NOMO-1 treated with DMSO at 0.1 percent for 48 hours (cell line): ENCODE measurements at regions not wholly inside any gene's neighbourhood (a gene's known extent, or its start where the extent isn't known, plus 50 kb on each side); places are given as distances from the start of the nearest gene placed in this dataset.

Source experiments
- DNase-seq: peaks from one replicate; lab custom pipeline; 2025; ENCODE audit not compliant: unreplicated experiment; lab: John Stamatoyannopoulos, UW

DNA sequence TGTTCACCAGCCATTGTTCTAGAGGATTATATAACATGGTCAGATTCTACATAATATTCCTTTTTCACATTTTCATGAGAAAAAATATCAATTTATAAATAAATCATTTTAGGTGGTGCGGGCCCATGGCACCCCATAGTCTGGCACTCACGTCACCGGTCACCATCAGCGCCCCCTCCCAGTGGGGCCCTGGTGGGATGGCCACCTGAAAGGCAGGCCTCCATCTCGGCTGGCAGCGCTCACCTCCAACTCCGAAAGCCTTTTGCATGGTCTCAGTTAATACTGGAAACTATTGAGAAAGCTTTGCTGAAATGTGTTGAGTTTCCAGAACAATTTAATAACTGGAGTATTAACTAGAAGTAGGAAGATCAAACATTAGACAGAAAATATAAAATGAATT is 141.4 kb upstream of the SALL3 start:
- DNase-seq, result no peak

DNA sequence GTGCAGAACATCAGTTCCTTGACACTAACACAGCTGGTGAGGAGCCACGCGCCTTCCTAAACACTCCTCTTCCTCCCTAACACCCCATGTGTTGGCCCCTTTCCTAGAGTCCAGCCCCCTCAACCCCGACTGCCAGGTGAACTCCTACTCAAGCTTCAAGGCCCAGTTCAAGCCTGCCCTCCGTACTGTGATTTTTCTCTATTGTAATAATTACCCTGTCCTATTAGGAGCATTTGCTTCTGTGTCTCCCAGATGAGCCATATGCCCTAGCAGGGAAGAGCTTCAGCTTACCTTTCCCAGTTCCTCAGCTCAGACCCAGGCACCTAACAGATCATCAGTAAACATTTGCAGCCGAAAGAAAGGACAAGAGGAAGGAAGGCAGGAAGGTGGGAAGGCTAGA is 130.6 kb upstream of the SALL3 start:
- DNase-seq, result no peak

- DNase-seq, result no peak
Measured at GRCh38 chr18:78849458-78849857, 130.2 kb upstream of the SALL3 start.

- DNase-seq, result no peak
Measured at GRCh38 chr18:78853341-78853740, 126.3 kb upstream of the SALL3 start.

- no peak for DNase-seq
Measured at GRCh38 chr18:78855188-78855587, 124.4 kb upstream of the SALL3 start.

- DNase-seq, result no peak
Measured at GRCh38 chr18:78856569-78857313, 122.9 kb upstream of the SALL3 start.

- no peak for DNase-seq
Measured at GRCh38 chr18:78857314-78858150, 122.1 kb upstream of the SALL3 start.

DNA sequence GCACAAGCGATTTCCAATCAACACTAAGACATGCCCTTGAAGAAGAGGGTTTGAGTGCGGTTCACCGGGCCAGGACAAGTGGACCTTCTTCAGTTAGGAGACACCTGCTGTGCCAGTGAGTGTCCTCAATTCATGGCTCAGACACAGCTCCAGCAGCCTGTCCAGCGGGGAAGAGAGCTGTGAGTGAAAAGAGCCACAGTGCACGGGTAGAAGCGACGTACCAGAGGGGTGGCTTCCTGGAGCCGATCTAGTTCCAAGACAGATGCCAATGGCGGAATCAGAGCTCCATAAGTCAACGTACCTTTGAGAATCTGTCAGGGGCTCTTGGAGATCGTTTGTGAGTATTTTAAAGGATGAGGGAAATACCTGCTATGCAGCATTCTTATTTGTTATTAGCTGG is 119.9 kb upstream of the SALL3 start:
- no peak for DNase-seq

DNA sequence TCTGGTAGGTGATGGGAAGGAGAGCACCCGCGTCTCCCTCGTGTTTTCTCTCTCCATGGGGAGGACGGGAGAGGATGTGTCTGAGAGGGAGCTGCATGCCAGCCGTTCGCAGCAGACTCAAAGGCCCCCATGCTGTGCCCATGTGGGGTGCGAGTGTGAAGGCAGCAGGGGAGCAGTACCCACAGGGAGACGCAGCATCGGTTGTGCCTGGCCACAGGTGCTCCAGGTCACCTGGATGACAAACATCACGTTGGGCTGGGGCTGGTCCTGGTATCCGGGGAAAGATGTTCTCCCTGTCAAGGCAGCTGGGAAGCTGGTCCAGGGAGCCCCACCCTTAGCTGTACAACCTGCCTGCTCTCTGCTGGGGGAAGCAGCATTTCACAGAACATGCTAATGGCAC is 119.5 kb upstream of the SALL3 start:
- DNase-seq, result no peak

- peak; percentile 20 for DNase-seq
Measured at GRCh38 chr18:78861116-78861515, 118.5 kb upstream of the SALL3 start.

GRCh38 chr18:78861706-78862105 is 117.9 kb upstream of the SALL3 start:
- no peak for DNase-seq

DNA sequence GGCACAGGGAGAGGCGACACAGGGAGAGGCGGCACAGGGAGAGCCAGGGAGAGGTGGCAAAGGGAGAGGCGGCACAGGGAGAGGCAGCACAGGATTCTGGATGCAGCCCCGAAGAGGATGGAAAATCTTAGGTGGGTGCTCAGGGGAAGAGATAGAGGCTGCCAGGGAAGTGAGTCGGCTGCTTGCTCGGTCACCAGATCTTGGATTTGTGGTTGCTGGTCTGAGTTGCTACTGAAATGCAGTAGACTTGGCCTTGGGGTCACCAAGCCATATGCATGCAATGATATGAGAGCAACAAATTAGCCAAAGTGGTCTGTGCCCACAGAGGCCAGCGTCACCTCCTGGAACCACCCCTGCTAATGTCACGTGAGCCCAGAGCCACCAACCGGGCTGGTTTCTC is 117.2 kb upstream of the SALL3 start:
- DNase-seq, result no peak

GRCh38 chr18:78865056-78865598 is 114.5 kb upstream of the SALL3 start:
- DNase-seq, result no peak

- DNase-seq, result no peak
Measured at GRCh38 chr18:78865771-78866310, 113.8 kb upstream of the SALL3 start.

DNA sequence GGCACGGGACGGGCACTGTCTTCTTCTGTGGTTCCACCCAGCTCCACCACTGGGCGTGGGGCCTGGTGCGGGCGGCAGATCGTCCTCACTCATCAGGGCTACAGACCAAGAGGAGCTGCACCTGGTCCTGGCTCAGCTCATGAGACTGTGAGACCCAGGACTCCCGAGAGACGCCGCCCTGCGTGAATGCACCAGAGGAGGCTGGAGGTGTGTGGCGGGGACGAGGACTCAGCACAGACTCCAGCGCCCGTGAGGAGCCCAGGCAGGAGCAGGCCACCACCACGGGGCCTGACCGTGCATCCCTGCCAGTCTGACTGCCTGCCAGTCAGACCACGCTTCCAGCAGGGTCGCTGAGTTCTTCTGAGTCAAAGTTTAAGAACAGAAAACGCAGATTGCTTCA is 112.5 kb upstream of the SALL3 start:
- no peak for DNase-seq

- DNase-seq, result no peak
Measured at GRCh38 chr18:78868330-78869316, 111.0 kb upstream of the SALL3 start.

DNA sequence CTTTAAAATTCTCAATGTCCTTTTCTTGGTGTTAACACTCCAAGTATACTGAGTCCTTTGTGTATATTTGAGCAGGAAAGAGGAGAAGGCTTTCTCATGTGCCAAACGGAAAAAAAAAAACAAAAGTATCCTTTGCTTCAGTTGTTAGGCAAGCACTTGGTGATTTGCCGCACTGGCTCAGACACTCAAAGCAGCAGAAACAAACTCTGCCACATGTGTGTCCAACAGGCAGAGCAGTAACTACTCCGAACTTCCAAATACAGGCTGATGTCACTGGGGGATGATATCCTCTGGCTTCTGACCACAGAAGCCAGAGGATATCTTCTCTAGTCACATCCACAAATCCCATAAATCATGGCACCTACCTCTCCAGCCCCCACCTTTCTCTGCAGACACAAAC is 108.0 kb upstream of the SALL3 start:
- DNase-seq, result no peak

- peak; percentile 70 for DNase-seq
Measured at GRCh38 chr18:78873926-78874500, 105.6 kb upstream of the SALL3 start.

GRCh38 chr18:78875016-78875777 is 104.4 kb upstream of the SALL3 start:
- peak; percentile 50 for DNase-seq
